SU-DHL-6 (cell line): ENCODE measurements at regions not wholly inside any gene's neighbourhood (a gene's known extent, or its start where the extent isn't known, plus 50 kb on each side); places are given as distances from the start of the nearest gene placed in this dataset.

Experiments
- H2AFZ ChIP-seq: fragments of 200-600 bp; sonication (generic); 2 replicates; pipeline ENCODE4 v1.6.1; 2014; ENCODE audit warnings: low read depth, mild to moderate bottlenecking, moderate library complexity, mixed read lengths, antibody characterized with exemption, low read length; ENCODE audit not compliant: severe bottlenecking
- H3F3A ChIP-seq: fragments of 200-600 bp; shearing (Covaris generic); 2 replicates; pipeline ENCODE4 v1.6.0; 2016; ENCODE audit warnings: antibody characterized with exemption, mild to moderate bottlenecking; ENCODE audit not compliant: insufficient read depth
- H3K27ac ChIP-seq: fragments of 200-600 bp; sonication (generic); 2 replicates; pipeline ENCODE4 v1.5.1; 2016; ENCODE audit warnings: low read depth, mild to moderate bottlenecking, low read length, moderate library complexity, mixed read lengths
- H3K27me3 ChIP-seq: fragments of 200-600 bp; sonication (generic), shearing (Covaris generic); 2 replicates; pipeline ENCODE4 v1.6.0; 2014; ENCODE audit warnings: mild to moderate bottlenecking, low read length
- H3K36me3 ChIP-seq: fragments of 200-600 bp; sonication (generic); 2 replicates; pipeline ENCODE4 v1.6.1; 2014; ENCODE audit warnings: mild to moderate bottlenecking, low read length, mixed read lengths
- H3K4me2 ChIP-seq: fragments of 300-600, 200-600 bp; shearing (Covaris generic), sonication (generic); 2 replicates; pipeline ENCODE4 v1.6.0; 2014; ENCODE audit warnings: low read length, low read depth, mild to moderate bottlenecking; ENCODE audit not compliant: poor library complexity, severe bottlenecking
- H3K4me3 ChIP-seq: fragments of 200-600 bp; sonication (generic); 2 replicates; pipeline ENCODE4 v1.5.1; 2014; ENCODE audit warnings: antibody characterized with exemption, low read length, mild to moderate bottlenecking, mixed read lengths; ENCODE audit not compliant: insufficient read depth, poor library complexity, severe bottlenecking
- H3K79me2 ChIP-seq: fragments of 200-600 bp; sonication (generic); 2 replicates; pipeline ENCODE4 v1.6.1; 2014; ENCODE audit warnings: mild to moderate bottlenecking, low read length, moderate library complexity; ENCODE audit not compliant: insufficient read depth
- H3K9ac ChIP-seq: fragments of 200-600 bp; sonication (generic); 2 replicates; pipeline ENCODE4 v1.7.0; 2014; ENCODE audit warnings: mild to moderate bottlenecking, low read length
- H3K9me2 ChIP-seq: fragments of 200-600 bp; sonication (generic); replicated peaks from 2 replicates; pipeline ENCODE4 v1.6.1; 2014; ENCODE audit warnings: low read length; ENCODE audit not compliant: insufficient read depth
- H3K9me3 ChIP-seq: fragments of 200-600 bp; sonication (generic); 2 replicates; pipeline ENCODE4 v1.6.1; 2014; ENCODE audit warnings: low read length, mixed read lengths; ENCODE audit not compliant: insufficient read depth
- H4K20me1 ChIP-seq: fragments of 200-600 bp; sonication (generic); 2 replicates; pipeline ENCODE4 v1.6.1; 2014; ENCODE audit warnings: low read depth, mild to moderate bottlenecking, antibody characterized with exemption, low read length, moderate library complexity, mixed read lengths
- EZH2phosphoT487 ChIP-seq: fragments of 200-600 bp; sonication (generic), shearing (Covaris generic); conservative IDR thresholded peaks from 2 replicates; pipeline ENCODE4 v1.6.1; 2018; ENCODE audit warnings: mild to moderate bottlenecking, antibody characterized with exemption, low read length, moderate library complexity, mixed read lengths
- TF ChIP-seq, protein P1 (sequence below): fragments of 200-600 bp; sonication (generic); IDR thresholded peaks from one replicate; pipeline ENCODE4 v1.5.1; 2017; ENCODE audit warnings: antibody characterized with exemption, mild to moderate bottlenecking, low read length, moderate library complexity; ENCODE audit not compliant: insufficient read depth, poor library complexity, severe bottlenecking

DNA sequence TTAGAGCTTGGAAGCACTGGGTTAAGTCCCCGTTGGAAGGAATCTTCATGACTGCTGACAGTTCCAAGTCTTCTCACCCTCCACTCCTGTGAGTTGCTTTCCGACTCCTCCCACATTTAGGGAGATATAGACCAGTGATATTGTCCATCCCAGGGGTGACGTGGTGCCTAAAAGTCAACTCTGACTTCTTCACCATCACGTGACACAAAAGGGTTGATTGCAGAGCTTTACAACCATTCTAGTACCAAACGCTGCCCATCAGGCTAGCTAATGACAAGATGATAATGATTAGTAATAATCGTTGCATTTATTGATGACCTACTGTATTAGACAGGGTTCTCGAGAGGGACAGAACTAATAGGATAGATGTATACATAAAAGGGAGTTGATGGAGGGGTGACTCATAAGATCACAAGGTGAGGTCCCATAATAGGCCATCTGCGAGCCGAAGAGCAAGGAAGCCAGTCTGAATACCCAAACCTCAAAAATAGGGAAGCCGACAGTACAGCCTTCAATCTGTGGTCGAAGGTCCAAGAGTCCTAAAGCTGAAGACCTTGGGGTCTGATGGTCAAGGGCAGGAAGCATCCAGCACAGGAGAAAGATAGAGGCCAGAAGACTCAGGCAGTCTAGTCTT lies 85.3 kb upstream of the CARD11 start:
- Histone ChIP-seq H3K4me3 (no peak overlapping the region), H3K4me2 (no peak overlapping the region), H4K20me1 (no peaks in the 10 kb centered on the region), H3K9ac (no peak overlapping the region), H2AFZ (no peak overlapping the region), H3K27me3 (no peaks in the 10 kb centered on the region), H3K36me3 (no peaks in the 10 kb centered on the region), H3K79me2 (no peaks in the 10 kb centered on the region), H3K27ac (no peak overlapping the region), H3F3A (no peaks in the 10 kb centered on the region), H3K9me3 (no peaks in the 10 kb centered on the region), H3K9me2 (no peaks in the 10 kb centered on the region)
- TF ChIP-seq, protein P1, sequence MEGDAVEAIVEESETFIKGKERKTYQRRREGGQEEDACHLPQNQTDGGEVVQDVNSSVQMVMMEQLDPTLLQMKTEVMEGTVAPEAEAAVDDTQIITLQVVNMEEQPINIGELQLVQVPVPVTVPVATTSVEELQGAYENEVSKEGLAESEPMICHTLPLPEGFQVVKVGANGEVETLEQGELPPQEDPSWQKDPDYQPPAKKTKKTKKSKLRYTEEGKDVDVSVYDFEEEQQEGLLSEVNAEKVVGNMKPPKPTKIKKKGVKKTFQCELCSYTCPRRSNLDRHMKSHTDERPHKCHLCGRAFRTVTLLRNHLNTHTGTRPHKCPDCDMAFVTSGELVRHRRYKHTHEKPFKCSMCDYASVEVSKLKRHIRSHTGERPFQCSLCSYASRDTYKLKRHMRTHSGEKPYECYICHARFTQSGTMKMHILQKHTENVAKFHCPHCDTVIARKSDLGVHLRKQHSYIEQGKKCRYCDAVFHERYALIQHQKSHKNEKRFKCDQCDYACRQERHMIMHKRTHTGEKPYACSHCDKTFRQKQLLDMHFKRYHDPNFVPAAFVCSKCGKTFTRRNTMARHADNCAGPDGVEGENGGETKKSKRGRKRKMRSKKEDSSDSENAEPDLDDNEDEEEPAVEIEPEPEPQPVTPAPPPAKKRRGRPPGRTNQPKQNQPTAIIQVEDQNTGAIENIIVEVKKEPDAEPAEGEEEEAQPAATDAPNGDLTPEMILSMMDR = no peak
- no peak for TF ChIP-seq EZH2phosphoT487

DNA sequence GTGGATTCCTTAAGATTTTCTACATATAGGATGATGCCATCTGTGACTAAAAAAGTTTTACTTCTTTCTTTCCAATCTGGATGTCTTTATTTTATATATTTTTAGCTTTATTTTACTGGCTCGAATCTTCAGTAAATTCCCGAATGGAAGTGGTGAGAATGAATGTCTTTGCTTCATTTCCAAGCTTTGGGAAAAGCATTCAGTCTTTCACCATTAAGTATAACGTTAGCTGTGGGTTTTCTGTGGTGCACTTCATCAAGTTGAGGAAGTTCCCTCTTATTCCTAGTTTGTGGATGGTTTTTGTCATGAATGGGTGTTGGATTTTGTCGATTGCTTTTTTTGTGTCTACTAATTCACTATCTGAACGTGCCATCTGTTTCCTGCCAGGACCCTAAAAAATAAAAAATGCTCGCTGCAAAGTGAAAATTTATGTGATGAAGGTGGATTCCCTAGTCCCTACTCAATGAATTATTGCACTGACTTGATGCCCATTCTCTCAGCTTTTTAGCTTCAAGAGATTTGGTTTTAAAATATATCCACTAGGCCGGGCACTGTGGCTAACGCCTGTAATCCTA lies 90.2 kb upstream of the CARD11 start:
- Histone ChIP-seq H3K4me2 (no peak overlapping the region), H3K79me2 (no peaks in the 10 kb centered on the region), H2AFZ (no peak overlapping the region), H3K9me2 (no peaks in the 10 kb centered on the region), H4K20me1 (no peaks in the 10 kb centered on the region), H3K27ac (no peak overlapping the region), H3K27me3 (no peaks in the 10 kb centered on the region), H3K9ac (no peak overlapping the region), H3F3A (no peaks in the 10 kb centered on the region), H3K9me3 (no peaks in the 10 kb centered on the region), H3K4me3 (no peak overlapping the region), H3K36me3 (no peaks in the 10 kb centered on the region)
- no peak for TF ChIP-seq EZH2phosphoT487
- TF ChIP-seq, protein P1 = no peak

DNA sequence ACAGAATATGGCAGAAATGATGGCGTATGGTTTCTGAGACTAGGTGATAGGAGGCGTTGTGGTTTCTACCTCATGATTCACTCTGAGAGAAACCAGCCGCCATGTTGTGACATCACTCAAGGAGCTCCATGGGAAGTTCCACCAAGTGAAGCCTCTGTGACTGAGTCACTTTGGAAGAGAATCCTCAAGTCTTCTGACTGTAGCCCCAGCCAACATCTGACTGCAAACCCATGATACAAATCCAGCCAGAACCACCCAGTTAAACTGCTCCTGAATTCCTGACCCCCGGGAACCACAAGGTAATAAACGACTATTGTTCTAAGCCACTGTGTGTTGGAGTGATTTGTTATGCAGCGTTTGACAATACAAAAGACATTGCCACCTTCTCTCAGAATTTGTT lies 91.1 kb upstream of the CARD11 start:
- H3K4me3 ChIP-seq = no peak overlapping the region
- H4K20me1 ChIP-seq = no peaks in the 10 kb centered on the region
- H3K27ac ChIP-seq = no peak overlapping the region
- H3K9ac ChIP-seq = no peak overlapping the region
- H3K27me3 ChIP-seq = no peaks in the 10 kb centered on the region
- no peak overlapping the region for H2AFZ ChIP-seq
- H3K9me3 ChIP-seq = no peaks in the 10 kb centered on the region
- H3K4me2 ChIP-seq = no peak overlapping the region
- H3F3A ChIP-seq = no peaks in the 10 kb centered on the region
- H3K9me2 ChIP-seq = no peaks in the 10 kb centered on the region
- no peaks in the 10 kb centered on the region for H3K36me3 ChIP-seq
- no peaks in the 10 kb centered on the region for H3K79me2 ChIP-seq
- TF ChIP-seq, protein P1 = no peak
- TF ChIP-seq EZH2phosphoT487 = no peak
